Loucy (cell line): ENCODE measurements at regions not wholly inside any gene's neighbourhood (a gene's known extent, or its start where the extent isn't known, plus 50 kb on each side); places are given as distances from the start of the nearest gene placed in this dataset.

ENCODE experiments used
- H2AFZ ChIP-seq: fragments of 200-600 bp; sonication (generic); 2 replicates; pipeline ENCODE4 v1.6.0; 2016; ENCODE audit warnings: antibody characterized with exemption, mild to moderate bottlenecking, low read length, moderate library complexity
- H3F3A ChIP-seq: fragments of 200-600 bp; 2 replicates; pipeline ENCODE4 v1.6.0; 2016; ENCODE audit warnings: antibody characterized with exemption, low read depth, mild to moderate bottlenecking
- H3K27me3 ChIP-seq: fragments of 200-600 bp; sonication (generic); 2 replicates; pipeline ENCODE4 v1.6.1; 2014; ENCODE audit warnings: low read length, mild to moderate bottlenecking; ENCODE audit not compliant: insufficient read depth, poor library complexity, severe bottlenecking
- H3K36me3 ChIP-seq: fragments of 200-600 bp; sonication (generic); 2 replicates; pipeline ENCODE4 v1.6.1; 2016; ENCODE audit warnings: low read length; ENCODE audit not compliant: insufficient read depth
- H3K4me1 ChIP-seq: fragments of 200-600 bp; sonication (generic); 2 replicates; pipeline ENCODE4 v1.5.1; 2014; ENCODE audit warnings: low read length, mild to moderate bottlenecking; ENCODE audit not compliant: insufficient read depth, poor library complexity, severe bottlenecking
- H3K4me2 ChIP-seq: fragments of 200-600 bp; sonication (generic); 2 replicates; pipeline ENCODE4 v1.6.0; 2014; ENCODE audit warnings: antibody characterized with exemption, low read length, low read depth, mild to moderate bottlenecking; ENCODE audit not compliant: poor library complexity, severe bottlenecking
- H3K4me3 ChIP-seq: fragments of 200-600 bp; sonication (generic); 2 replicates; pipeline ENCODE4 v1.5.1; 2014; ENCODE audit warnings: low read length, mild to moderate bottlenecking, mixed read lengths; ENCODE audit not compliant: poor library complexity, severe bottlenecking
- H3K79me2 ChIP-seq: fragments of 200-600 bp; sonication (generic); 2 replicates; pipeline ENCODE4 v1.6.1; 2014; ENCODE audit warnings: low read length; ENCODE audit not compliant: insufficient read depth
- H3K9ac ChIP-seq: fragments of 200-600 bp; sonication (generic); 2 replicates; pipeline ENCODE4 v1.6.0; 2014; ENCODE audit warnings: mild to moderate bottlenecking, low read depth, low read length, moderate library complexity; ENCODE audit not compliant: poor library complexity, severe bottlenecking
- H3K9me2 ChIP-seq: fragments of 200-600 bp; sonication (generic); replicated peaks from 2 replicates; pipeline ENCODE4 v1.6.1; 2016; ENCODE audit warnings: low read depth, low read length, mixed read lengths
- H3K9me3 ChIP-seq: fragments of 200-600 bp; sonication (generic); 2 replicates; pipeline ENCODE4 v1.6.1; 2014; ENCODE audit warnings: mild to moderate bottlenecking, antibody characterized with exemption, low read length, low read depth; ENCODE audit not compliant: insufficient read depth
- H4K20me1 ChIP-seq: fragments of 200-600 bp; sonication (generic); 2 replicates; pipeline ENCODE4 v1.6.0; 2014; ENCODE audit warnings: antibody characterized with exemption, low read length, mild to moderate bottlenecking; ENCODE audit not compliant: insufficient read depth, poor library complexity, severe bottlenecking
- CTCF ChIP-seq: fragments of 200-600 bp; sonication (generic); conservative IDR thresholded peaks from 2 replicates; pipeline ENCODE4 v1.5.1; 2014; ENCODE audit warnings: mild to moderate bottlenecking, antibody characterized with exemption, low read length
- EZH2phosphoT487 ChIP-seq: fragments of 200-600 bp; IDR thresholded peaks from 2 replicates; pipeline ENCODE4 v1.6.1; 2018; ENCODE audit warnings: antibody characterized with exemption, mild to moderate bottlenecking, moderate library complexity, borderline replicate concordance

GRCh38 chr3:182514236-182514964 is 278.9 kb upstream of the ATP11B start:
- Histone ChIP-seq H3K27me3 (no peaks in the 10 kb centered on the region), H3K9me2 (no peaks in the 10 kb centered on the region), H3K79me2 (no peaks in the 10 kb centered on the region), H3K9ac (no peak overlapping the region), H3K36me3 (no peaks in the 10 kb centered on the region), H3K4me3 (no peak overlapping the region), H4K20me1 (no peaks in the 10 kb centered on the region), H2AFZ (no peak overlapping the region), H3K4me2 (no peak overlapping the region), H3K9me3 (no peaks in the 10 kb centered on the region), H3K4me1 (peaks cover 25% of the 10 kb centered on the region), H3F3A (no peaks in the 10 kb centered on the region)
- no peak for TF ChIP-seq CTCF
- TF ChIP-seq EZH2phosphoT487, result no peak

GRCh38 chr3:182516597-182517336 is 276.5 kb upstream of the ATP11B start:
- no peaks in the 10 kb centered on the region for H3K27me3 ChIP-seq
- H3K4me3 ChIP-seq, result no peak overlapping the region
- H3K4me1 ChIP-seq, result peaks cover 19% of the 10 kb centered on the region
- H3K36me3 ChIP-seq, result no peaks in the 10 kb centered on the region
- H3F3A ChIP-seq, result no peaks in the 10 kb centered on the region
- H2AFZ ChIP-seq, result no peak overlapping the region
- H3K79me2 ChIP-seq, result no peaks in the 10 kb centered on the region
- H3K9me2 ChIP-seq, result no peaks in the 10 kb centered on the region
- no peaks in the 10 kb centered on the region for H4K20me1 ChIP-seq
- H3K9me3 ChIP-seq, result no peaks in the 10 kb centered on the region
- TF ChIP-seq EZH2phosphoT487, result peak; percentile 57; the same call in 1 of the 2 replicates
- no peak for TF ChIP-seq CTCF
- peak overlapping the region; percentile 9 for H3K4me2 ChIP-seq
- no peak overlapping the region for H3K9ac ChIP-seq

- Histone ChIP-seq H2AFZ (no peak overlapping the region), H3K9me2 (no peaks in the 10 kb centered on the region), H3K4me3 (no peak overlapping the region), H3K9me3 (no peaks in the 10 kb centered on the region), H3K27me3 (no peaks in the 10 kb centered on the region), H3K4me1 (peaks cover 26% of the 10 kb centered on the region), H3K9ac (no peak overlapping the region), H3K36me3 (no peaks in the 10 kb centered on the region), H4K20me1 (no peaks in the 10 kb centered on the region), H3K79me2 (no peaks in the 10 kb centered on the region), H3F3A (no peaks in the 10 kb centered on the region), H3K4me2 (no peak overlapping the region)
- no peak for TF ChIP-seq CTCF
- TF ChIP-seq EZH2phosphoT487, result no peak
Measured at GRCh38 chr3:182519569-182519968, 273.7 kb upstream of the ATP11B start.
